NCI-H446 treated with DMSO at 0.1 percent for 48 hours (cell line): ENCODE measurements at regions not wholly inside any gene's neighbourhood (a gene's known extent, or its start where the extent isn't known, plus 50 kb on each side); places are given as distances from the start of the nearest gene placed in this dataset.
"Not testable (repeated sequence)": the region's sequence is repeated elsewhere in the genome, so short reads cannot be mapped to it uniquely, and the experiment has no call there.

Experiments
- DNase-seq: peaks from one replicate; lab custom pipeline; 2025; lab: John Stamatoyannopoulos, UW

DNA sequence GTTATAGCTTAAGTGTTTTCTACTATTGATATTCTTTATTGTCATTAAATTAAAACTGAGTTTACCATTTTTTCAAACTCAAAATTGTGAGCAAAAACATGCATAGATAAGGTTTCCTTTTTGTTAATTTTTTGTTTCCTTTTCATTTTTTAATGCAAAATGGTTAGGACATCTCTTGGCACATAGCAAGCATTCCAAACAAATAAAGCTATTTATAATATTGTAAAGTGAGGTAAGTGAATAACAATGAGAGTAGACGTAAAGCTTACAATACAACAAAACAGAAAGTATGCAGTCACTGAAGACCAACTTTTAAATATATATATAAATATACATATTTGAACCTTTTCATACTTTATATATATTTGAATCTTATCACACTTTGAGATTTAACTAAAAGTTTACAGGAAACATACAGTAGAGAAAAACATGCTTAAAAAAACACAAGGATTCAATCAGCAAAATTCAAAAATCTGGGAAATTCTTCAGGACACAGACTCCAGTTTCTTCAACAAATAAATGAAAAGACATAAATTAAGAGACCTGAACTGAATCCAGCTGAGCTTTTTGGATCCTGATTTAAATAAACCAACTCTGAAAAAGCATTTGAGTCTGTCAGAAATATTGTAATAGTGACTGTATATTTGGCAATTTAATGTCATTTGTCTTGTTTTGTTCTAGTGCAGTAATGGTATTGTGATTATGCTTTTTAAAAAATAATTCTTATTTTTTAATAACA lies 67.5 kb upstream of the SAMSN1 start:
- no peak for DNase-seq

DNA sequence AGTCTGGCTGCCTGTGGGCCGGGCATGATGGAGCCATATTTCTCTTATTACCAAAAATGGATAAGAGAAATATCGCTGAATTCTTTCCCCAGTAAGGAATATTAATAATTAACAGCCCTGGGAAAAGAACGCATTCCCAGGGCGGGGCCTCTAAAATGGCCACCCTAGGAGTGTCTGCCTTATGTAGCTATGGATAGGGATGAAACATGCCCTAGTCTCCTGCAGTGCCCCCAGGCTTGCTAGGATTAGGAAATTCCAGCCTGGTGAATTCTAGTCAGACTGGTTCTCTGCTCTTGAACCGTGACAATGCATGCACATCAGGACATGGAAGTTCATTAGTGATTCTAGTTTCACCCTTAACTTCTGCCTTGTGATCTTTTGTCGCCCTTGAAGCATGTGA lies 64.0 kb upstream of the SAMSN1 start:
- not testable (repeated sequence) for DNase-seq

DNA sequence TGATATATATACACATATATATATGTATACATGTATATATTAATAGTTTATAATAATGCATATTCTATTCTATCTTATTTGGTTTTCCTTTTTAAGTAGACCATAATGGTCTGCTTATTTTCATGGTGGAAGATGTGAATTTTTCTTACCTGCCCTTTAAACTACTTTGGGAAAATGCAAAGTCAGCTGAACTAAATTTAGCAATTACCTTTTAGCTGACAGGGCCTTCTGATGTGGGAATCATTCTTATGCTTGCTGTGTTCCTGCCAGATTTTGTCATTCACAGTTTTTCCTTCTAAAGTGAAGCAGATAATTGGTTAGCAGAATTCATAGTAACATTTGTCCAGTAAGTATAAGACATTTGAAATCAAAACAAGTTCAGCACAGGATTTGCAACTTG lies 63.2 kb upstream of the SAMSN1 start:
- DNase-seq = no peak

DNA sequence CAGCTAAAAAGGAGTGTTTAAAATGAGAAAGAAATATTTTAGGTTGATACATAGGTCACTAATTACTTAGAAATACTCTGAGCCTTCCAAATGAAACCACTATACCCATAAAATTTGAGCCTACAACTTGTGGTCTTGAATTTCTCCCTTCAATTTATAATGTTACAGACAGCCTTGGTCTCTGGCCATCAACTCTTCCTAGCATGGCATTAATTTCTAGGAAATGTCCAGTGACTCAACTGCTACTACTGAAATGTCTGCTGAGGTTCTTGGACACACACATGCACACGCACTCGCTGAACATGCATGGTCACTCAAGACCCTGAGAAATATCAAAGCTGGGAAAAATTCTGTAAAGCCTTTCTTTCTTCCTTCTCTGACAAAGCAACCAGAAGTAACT lies 61.1 kb upstream of the SAMSN1 start:
- DNase-seq = no peak

DNA sequence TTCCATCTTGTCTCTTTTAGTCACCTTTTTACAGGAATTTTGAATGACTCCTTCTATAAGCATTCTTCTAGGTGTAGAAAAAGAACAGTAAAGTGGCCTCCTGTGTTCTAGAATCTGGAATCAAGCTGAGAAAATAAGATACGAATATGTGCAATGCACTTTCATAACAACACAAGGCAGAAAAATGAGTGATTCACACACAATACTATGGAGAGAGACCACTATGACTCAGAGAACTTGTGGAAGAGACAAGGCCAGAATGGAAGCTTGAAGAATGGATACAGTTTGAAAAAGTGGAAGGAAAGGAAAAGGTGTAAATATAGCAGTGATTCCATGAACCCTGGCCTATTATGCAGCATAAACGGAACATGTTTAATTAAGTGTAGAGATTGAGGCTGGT lies 57.1 kb upstream of the SAMSN1 start:
- DNase-seq = no peak

DNA sequence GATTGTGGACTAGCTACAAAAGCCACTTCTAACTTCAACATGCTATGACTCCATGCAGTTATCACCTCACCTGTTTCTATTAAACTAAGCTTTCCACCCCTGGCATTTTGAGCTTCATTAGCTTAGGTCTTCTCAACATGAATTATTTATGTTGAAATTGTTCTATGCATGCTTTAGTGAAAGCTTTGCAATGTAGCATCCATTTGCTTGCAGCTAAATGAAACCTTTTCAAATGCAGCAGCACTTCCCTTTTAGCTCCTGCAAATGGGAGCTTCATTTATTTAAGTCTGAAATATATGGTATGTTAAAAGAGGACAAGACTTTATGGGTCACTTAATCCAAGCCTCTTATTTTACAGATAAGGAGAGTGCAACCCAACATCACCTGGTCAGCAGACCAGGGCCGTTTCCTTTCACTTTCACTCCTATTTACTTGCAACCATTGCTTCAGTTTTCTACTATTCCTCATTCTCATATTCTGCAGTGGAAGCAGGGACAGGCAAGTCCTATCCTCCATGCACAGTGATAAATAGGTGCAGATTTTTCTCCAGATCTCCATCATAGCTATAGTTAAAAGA lies 56.4 kb upstream of the SAMSN1 start:
- DNase-seq = no peak

DNA sequence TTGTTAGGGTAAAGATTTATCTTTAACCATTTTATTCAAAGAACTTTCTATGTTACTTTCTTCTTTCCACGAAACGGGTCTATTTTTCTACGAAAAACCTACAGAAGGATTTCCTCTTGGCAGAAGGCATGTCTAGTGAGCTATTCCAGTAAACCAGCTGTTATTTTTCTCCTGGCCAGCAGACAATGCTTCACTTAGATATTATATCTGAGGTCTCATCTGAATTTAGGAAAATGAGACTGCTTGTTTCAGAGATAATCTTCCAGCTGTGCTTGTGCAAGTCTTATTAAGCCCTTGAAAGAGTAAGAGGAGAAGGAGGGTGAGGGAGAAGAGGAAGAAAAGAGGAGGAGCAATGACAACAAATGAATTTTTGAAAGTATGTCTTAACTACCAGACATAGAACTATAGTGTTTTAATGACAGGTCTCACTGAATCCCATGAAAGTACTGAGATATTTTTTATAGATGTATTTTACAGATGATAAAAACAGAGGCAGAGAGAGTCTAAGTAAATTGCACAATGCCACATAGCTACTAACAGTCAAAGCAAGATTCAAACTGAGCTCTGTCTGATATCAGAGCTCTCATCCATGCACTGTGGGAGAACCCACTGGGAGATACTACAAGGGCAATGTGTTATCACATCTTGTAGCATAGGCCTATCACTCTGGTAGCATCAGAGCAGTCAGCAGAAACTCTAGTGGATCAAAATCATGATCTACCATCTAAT lies 54.6 kb upstream of the SAMSN1 start:
- no peak for DNase-seq

DNA sequence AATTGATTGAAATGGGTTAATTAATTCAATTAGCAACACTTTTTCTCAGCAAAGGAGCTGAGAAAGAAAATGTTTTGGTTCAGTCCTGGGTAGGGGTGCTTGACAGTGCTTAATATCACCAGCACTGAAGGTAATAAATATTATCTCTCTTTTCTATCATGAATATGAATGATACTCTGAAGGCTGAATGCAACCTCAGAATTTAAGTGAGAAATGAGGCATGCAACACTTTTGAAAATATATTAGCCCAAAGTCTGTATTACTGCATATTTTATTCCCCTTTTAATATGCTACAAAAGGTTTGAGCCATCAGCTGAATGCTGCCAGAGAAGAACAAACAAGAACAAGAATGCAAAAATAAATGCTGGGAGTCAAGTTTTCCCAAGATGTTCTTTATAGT lies 52.0 kb upstream of the SAMSN1 start:
- DNase-seq = no peak
